GM12873 (cell line): ENCODE measurements at regions not wholly inside any gene's neighbourhood (a gene's known extent, or its start where the extent isn't known, plus 50 kb on each side); places are given as distances from the start of the nearest gene placed in this dataset.

ENCODE experiments used
- TF ChIP-seq, protein P1 (sequence below): IDR thresholded peaks from 2 replicates; pipeline ENCODE4 v1.5.1; 2012; ENCODE audit warnings: low read depth, mild to moderate bottlenecking, moderate library complexity, low read length, control low read depth; ENCODE audit not compliant: insufficient read depth; ENCODE audit errors: missing control alignments

DNA sequence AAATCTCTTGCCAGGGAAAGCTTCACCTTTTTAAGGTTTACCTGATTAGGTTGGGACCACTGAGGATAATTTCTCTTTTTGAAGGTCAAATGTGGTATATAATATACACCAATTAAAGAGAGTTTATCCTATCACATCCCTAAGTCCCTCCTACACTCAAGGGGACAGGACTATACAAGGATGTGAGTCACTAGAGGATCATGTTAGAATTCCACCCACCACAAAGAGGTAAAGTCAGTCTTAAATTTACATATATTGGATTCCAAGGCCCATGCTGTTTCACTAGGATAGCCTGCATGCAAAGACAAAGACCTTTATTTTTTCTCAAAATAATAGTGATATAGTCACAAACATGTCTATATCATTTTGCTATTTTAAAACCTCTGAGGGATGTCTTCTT lies 164.4 kb downstream of the GIPC2 start:
- TF ChIP-seq, protein P1, sequence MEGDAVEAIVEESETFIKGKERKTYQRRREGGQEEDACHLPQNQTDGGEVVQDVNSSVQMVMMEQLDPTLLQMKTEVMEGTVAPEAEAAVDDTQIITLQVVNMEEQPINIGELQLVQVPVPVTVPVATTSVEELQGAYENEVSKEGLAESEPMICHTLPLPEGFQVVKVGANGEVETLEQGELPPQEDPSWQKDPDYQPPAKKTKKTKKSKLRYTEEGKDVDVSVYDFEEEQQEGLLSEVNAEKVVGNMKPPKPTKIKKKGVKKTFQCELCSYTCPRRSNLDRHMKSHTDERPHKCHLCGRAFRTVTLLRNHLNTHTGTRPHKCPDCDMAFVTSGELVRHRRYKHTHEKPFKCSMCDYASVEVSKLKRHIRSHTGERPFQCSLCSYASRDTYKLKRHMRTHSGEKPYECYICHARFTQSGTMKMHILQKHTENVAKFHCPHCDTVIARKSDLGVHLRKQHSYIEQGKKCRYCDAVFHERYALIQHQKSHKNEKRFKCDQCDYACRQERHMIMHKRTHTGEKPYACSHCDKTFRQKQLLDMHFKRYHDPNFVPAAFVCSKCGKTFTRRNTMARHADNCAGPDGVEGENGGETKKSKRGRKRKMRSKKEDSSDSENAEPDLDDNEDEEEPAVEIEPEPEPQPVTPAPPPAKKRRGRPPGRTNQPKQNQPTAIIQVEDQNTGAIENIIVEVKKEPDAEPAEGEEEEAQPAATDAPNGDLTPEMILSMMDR: no peak

- TF ChIP-seq, protein P1: no peak
Measured at GRCh38 chr1:78211483-78212092, 165.8 kb downstream of the GIPC2 start.

GRCh38 chr1:78214334-78214733 lies 168.6 kb downstream of the GIPC2 start:
- TF ChIP-seq, protein P1: no peak

DNA sequence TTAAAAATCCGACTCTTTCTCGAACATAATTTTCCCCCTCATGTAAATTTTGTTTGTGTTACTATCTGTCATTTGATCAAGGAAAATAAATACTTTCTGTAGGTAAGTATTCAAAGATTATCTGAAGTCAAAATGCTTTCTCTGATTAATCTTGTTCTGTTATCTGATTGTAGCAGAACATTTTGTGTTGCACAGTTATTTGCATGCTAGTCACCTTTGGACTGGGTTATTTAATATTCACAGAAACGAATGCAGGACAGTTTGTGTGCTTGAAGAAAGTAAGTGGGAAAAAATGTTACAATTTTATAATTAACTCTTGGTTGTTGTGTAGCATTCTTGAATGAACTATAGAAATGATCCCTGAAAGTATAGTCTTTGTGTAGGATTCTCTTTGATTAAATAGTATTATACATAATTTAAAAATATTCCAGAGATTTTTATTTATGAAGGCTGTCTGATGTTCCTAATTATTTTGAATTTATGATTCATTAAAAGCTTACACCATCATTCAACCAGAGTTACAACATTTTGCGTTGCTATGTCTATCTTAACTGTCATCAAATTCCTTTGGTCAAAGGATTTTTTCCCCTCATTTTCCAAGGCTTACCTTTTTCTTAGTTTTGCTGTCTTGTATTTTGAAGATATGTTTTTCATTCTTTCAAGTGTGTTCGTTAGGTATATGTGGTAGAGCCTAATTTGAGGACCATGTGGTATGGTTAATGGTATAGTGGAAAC lies 176.6 kb downstream of the GIPC2 start:
- TF ChIP-seq, protein P1: no peak

GRCh38 chr1:78222960-78223358 lies 177.2 kb downstream of the GIPC2 start:
- TF ChIP-seq, protein P1: no peak

DNA sequence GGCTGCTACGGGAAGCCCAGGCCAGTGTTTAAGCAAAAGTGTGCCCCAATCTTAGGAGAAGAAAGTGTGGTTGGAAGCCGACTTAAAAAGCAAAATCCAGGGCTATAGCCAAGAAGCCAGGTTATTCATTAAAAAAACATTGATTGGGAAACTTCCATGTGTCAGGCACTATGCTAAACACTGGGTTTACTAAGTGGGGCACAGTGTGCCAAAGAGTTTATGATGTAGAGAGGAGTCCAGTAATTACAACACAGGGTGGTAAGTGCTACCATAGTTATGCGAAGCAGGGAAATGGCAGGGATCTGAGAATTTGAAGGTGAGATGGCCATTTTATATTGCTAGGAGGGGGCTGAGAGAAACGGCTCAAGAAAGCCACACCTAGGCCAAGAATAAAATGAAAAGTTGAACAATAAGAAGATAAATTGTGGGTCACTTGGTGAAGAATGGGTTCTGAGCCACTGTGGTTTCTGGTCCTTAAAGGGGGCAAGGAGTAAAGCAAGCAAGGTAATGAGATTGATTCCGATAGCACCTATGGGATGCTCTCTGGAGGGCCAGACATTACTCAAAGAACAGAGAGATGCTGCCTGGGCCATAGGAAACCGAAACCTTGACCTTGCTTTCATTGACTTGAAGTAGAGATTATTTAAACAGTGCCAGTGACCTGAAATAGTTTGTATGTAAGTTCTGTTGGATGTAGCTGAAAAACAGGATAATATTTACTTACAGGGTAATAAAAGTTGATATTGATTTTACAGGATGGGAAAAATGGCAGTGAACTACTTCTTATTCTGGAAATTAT lies 177.8 kb downstream of the GIPC2 start:
- TF ChIP-seq, protein P1: no peak

GRCh38 chr1:78224246-78224785 lies 178.6 kb downstream of the GIPC2 start:
- TF ChIP-seq, protein P1: no peak
